ENCODE measurements at regions not wholly inside any gene's neighbourhood (a gene's known extent, or its start where the extent isn't known, plus 50 kb on each side); places are given as distances from the start of the nearest gene placed in this dataset.

DNA sequence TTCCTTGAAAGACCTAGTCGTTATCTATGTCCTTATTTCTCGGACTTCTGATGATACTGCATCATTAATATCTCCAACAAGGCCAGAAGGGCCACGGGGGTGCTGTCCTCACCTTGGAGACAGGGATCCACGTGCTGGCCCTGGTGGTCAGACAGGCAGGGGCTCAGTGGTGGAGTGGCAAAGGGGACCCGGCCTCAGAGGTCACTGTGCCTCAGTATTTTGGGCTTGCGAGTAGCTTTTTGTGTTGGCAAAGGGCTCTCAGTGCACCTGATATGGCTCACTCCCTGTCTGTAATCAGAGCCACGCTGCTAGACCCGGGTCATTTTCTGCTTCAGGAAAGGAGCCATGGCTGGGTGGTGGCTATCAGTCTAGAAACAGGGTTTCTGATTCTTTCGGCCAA is 135.1 kb downstream of the GADD45G start:
- H2BK120ac ChIP-seq (ENCODE audit: low read depth, low read length): no peak overlapping the region
- peak overlapping the region; percentile 52 for H4K91ac ChIP-seq (ENCODE audit: low read length)
- H3K23ac ChIP-seq (ENCODE audit: low read length in 2 of 2): no peak overlapping the region
- no peak overlapping the region for H3K9ac ChIP-seq (ENCODE audit: low read length)
- H3K9me3 ChIP-seq (ENCODE audit: control insufficient read depth, low read length): no peaks in the 10 kb centered on the region
- H3K36me3 ChIP-seq (ENCODE audit: control insufficient read depth in 1 of 2, insufficient read depth in 2 of 2, low read depth in 1 of 2, low read length in 2 of 2): no peaks in the 10 kb centered on the region
- no peak overlapping the region for H2BK15ac ChIP-seq (ENCODE audit: low read depth, poor library complexity, severe bottlenecking)
- H3K4me3 ChIP-seq (ENCODE audit: insufficient read depth in 1 of 2, low read depth in 1 of 2, low read length in 2 of 2): no peak overlapping the region
- H3K27ac ChIP-seq (ENCODE audit: low read length, poor library complexity, severe bottlenecking): no peak overlapping the region
- H2AK5ac ChIP-seq (ENCODE audit: low read length, severe bottlenecking): no peak overlapping the region
- peaks cover 40 to 44% of the 10 kb centered on the region in 2 experiments for H3K27me3 ChIP-seq (ENCODE audit: control insufficient read depth in 1 of 2, insufficient read depth in 1 of 2, low read length in 2 of 2)
- H2AFZ ChIP-seq (ENCODE audit: low read depth, low read length): no peak overlapping the region
- no peak overlapping the region for H2BK5ac ChIP-seq (ENCODE audit: low read depth, low read length, poor library complexity, severe bottlenecking)
- no peaks in the 10 kb centered on the region for H3K4me1 ChIP-seq (ENCODE audit: control insufficient read depth, insufficient read depth, low read depth, low read length)
- no peak overlapping the region for H4K8ac ChIP-seq (ENCODE audit: low read length)
- H3K14ac ChIP-seq (ENCODE audit: low read length in 2 of 2): no peak overlapping the region
- no peak overlapping the region for H3K4ac ChIP-seq (ENCODE audit: low read depth in 1 of 2, low read length in 2 of 2)
- peak overlapping the region in 1 of 2 experiments; percentile 95 for H2BK12ac ChIP-seq (ENCODE audit: low read length in 2 of 2)
- H3K18ac ChIP-seq (ENCODE audit: low read depth in 1 of 2, low read length in 2 of 2): peak overlapping the region in 1 of 2 experiments; percentile 63
- WGBS: 95% methylated on average over 8 of the region's 9 CpGs
- no peaks in the 10 kb centered on the region for H3K79me1 ChIP-seq (replicated peaks; ENCODE audit: low read length, poor library complexity, severe bottlenecking)
- DNase-seq: no peak
- no peak overlapping the region for H3K4me2 ChIP-seq (ENCODE audit: low read length, poor library complexity, severe bottlenecking)

DNA sequence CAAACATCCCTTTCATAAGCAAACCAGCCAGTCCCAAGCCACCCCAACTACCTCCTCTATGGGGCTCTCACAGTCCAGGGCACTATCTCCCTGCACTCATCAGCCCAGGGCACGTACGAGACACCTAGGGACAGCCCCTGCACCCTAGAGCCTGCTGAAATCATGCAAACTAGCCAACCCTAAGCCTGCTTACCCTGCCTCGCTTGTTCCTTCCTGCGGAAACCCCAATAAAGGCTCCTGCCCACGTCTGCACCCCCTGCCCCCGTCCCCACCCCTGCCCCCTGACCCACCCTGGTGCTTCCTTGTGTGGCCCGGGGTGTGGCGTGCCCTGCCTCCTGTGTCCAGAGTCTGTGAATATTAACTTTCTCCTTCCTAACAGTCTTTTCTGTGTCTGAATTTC is 135.9 kb downstream of the GADD45G start:
- Histone ChIP-seq H2BK15ac (ENCODE audit: low read depth, poor library complexity, severe bottlenecking) (no peak overlapping the region), H3K36me3 (ENCODE audit: control insufficient read depth in 1 of 2, insufficient read depth in 2 of 2, low read depth in 1 of 2, low read length in 2 of 2) (no peaks in the 10 kb centered on the region), H3K9ac (ENCODE audit: low read length) (no peak overlapping the region), H3K14ac (ENCODE audit: low read length in 2 of 2) (no peak overlapping the region), H2AFZ (ENCODE audit: low read depth, low read length) (no peak overlapping the region), H3K4me2 (ENCODE audit: low read length, poor library complexity, severe bottlenecking) (no peak overlapping the region), H3K4me1 (ENCODE audit: control insufficient read depth, insufficient read depth, low read depth, low read length) (no peaks in the 10 kb centered on the region), H3K9me3 (ENCODE audit: control insufficient read depth, low read length) (no peaks in the 10 kb centered on the region), H4K91ac (ENCODE audit: low read length) (no peak overlapping the region), H3K18ac (ENCODE audit: low read depth in 1 of 2, low read length in 2 of 2) (no peak overlapping the region), H2BK12ac (ENCODE audit: low read length in 2 of 2) (no peak overlapping the region), H4K8ac (ENCODE audit: low read length) (no peak overlapping the region), H3K79me1 (replicated peaks; ENCODE audit: low read length, poor library complexity, severe bottlenecking) (no peaks in the 10 kb centered on the region), H2AK5ac (ENCODE audit: low read length, severe bottlenecking) (no peak overlapping the region), H3K4ac (ENCODE audit: low read depth in 1 of 2, low read length in 2 of 2) (no peak overlapping the region), H3K23ac (ENCODE audit: low read length in 2 of 2) (no peak overlapping the region), H3K27me3 (ENCODE audit: control insufficient read depth in 1 of 2, insufficient read depth in 1 of 2, low read length in 2 of 2) (peaks cover 36 to 39% of the 10 kb centered on the region in 2 experiments), H2BK5ac (ENCODE audit: low read depth, low read length, poor library complexity, severe bottlenecking) (no peak overlapping the region), H3K27ac (ENCODE audit: low read length, poor library complexity, severe bottlenecking) (no peak overlapping the region), H3K4me3 (ENCODE audit: insufficient read depth in 1 of 2, low read depth in 1 of 2, low read length in 2 of 2) (no peak overlapping the region), H2BK120ac (ENCODE audit: low read depth, low read length) (no peak overlapping the region)
- 93% methylated on average over 8 of the region's 8 CpGs for WGBS
- DNase-seq: no peak

- no peak for DNase-seq
- no peaks in the 10 kb centered on the region for H3K36me3 ChIP-seq (ENCODE audit: control insufficient read depth in 1 of 2, insufficient read depth in 2 of 2, low read depth in 1 of 2, low read length in 2 of 2)
- no peak overlapping the region for H3K4me3 ChIP-seq (ENCODE audit: insufficient read depth in 1 of 2, low read depth in 1 of 2, low read length in 2 of 2)
- H2BK120ac ChIP-seq (ENCODE audit: low read depth, low read length): peak overlapping the region; percentile 3
- H3K4me1 ChIP-seq (ENCODE audit: control insufficient read depth, insufficient read depth, low read depth, low read length): no peaks in the 10 kb centered on the region
- H2AK5ac ChIP-seq (ENCODE audit: low read length, severe bottlenecking): no peak overlapping the region
- peak overlapping the region in 1 of 2 experiments; percentile 88 for H3K14ac ChIP-seq (ENCODE audit: low read length in 2 of 2)
- H3K4ac ChIP-seq (ENCODE audit: low read depth in 1 of 2, low read length in 2 of 2): no peak overlapping the region
- H3K27me3 ChIP-seq (ENCODE audit: control insufficient read depth in 1 of 2, insufficient read depth in 1 of 2, low read length in 2 of 2): peaks cover 33 to 39% of the 10 kb centered on the region in 2 experiments
- no peak overlapping the region for H2BK15ac ChIP-seq (ENCODE audit: low read depth, poor library complexity, severe bottlenecking)
- peak overlapping the region in 1 of 2 experiments; percentile 38 for H3K23ac ChIP-seq (ENCODE audit: low read length in 2 of 2)
- no peak overlapping the region for H3K18ac ChIP-seq (ENCODE audit: low read depth in 1 of 2, low read length in 2 of 2)
- peak overlapping the region; percentile 35 for H4K91ac ChIP-seq (ENCODE audit: low read length)
- H3K27ac ChIP-seq (ENCODE audit: low read length, poor library complexity, severe bottlenecking): no peak overlapping the region
- no peak overlapping the region for H2BK12ac ChIP-seq (ENCODE audit: low read length in 2 of 2)
- no peak overlapping the region for H4K8ac ChIP-seq (ENCODE audit: low read length)
- H2AFZ ChIP-seq (ENCODE audit: low read depth, low read length): no peak overlapping the region
- 81% methylated on average over 4 of the region's 6 CpGs for WGBS
- H2BK5ac ChIP-seq (ENCODE audit: low read depth, low read length, poor library complexity, severe bottlenecking): no peak overlapping the region
- no peaks in the 10 kb centered on the region for H3K79me1 ChIP-seq (replicated peaks; ENCODE audit: low read length, poor library complexity, severe bottlenecking)
- H3K9ac ChIP-seq (ENCODE audit: low read length): no peak overlapping the region
- no peak overlapping the region for H3K4me2 ChIP-seq (ENCODE audit: low read length, poor library complexity, severe bottlenecking)
- H3K9me3 ChIP-seq (ENCODE audit: control insufficient read depth, low read length): no peaks in the 10 kb centered on the region
Measured at GRCh38 chr9:89742660-89743059, 137.8 kb downstream of the GADD45G start.

- Histone ChIP-seq H3K27ac (ENCODE audit: low read length, poor library complexity, severe bottlenecking) (no peak overlapping the region), H3K9ac (ENCODE audit: low read length) (no peak overlapping the region), H3K14ac (ENCODE audit: low read length in 2 of 2) (peak overlapping the region in 1 of 2 experiments; percentile 88), H3K79me1 (replicated peaks; ENCODE audit: low read length, poor library complexity, severe bottlenecking) (no peaks in the 10 kb centered on the region), H2AK5ac (ENCODE audit: low read length, severe bottlenecking) (no peak overlapping the region), H3K4ac (ENCODE audit: low read depth in 1 of 2, low read length in 2 of 2) (no peak overlapping the region), H2AFZ (ENCODE audit: low read depth, low read length) (no peak overlapping the region), H2BK5ac (ENCODE audit: low read depth, low read length, poor library complexity, severe bottlenecking) (no peak overlapping the region), H3K18ac (ENCODE audit: low read depth in 1 of 2, low read length in 2 of 2) (no peak overlapping the region), H3K9me3 (ENCODE audit: control insufficient read depth, low read length) (no peaks in the 10 kb centered on the region), H3K27me3 (ENCODE audit: control insufficient read depth in 1 of 2, insufficient read depth in 1 of 2, low read length in 2 of 2) (peaks cover 33 to 44% of the 10 kb centered on the region in 2 experiments), H3K4me3 (ENCODE audit: insufficient read depth in 1 of 2, low read depth in 1 of 2, low read length in 2 of 2) (no peak overlapping the region), H4K8ac (ENCODE audit: low read length) (no peak overlapping the region), H3K36me3 (ENCODE audit: control insufficient read depth in 1 of 2, insufficient read depth in 2 of 2, low read depth in 1 of 2, low read length in 2 of 2) (no peaks in the 10 kb centered on the region), H2BK12ac (ENCODE audit: low read length in 2 of 2) (peak overlapping the region; percentile 25 to 40), H3K23ac (ENCODE audit: low read length in 2 of 2) (peak overlapping the region in 1 of 2 experiments; percentile 94), H4K91ac (ENCODE audit: low read length) (peak overlapping the region; percentile 35), H3K4me2 (ENCODE audit: low read length, poor library complexity, severe bottlenecking) (no peak overlapping the region), H2BK120ac (ENCODE audit: low read depth, low read length) (peak overlapping the region; percentile 3), H3K4me1 (ENCODE audit: control insufficient read depth, insufficient read depth, low read depth, low read length) (no peaks in the 10 kb centered on the region), H2BK15ac (ENCODE audit: low read depth, poor library complexity, severe bottlenecking) (no peak overlapping the region)
- 93% methylated on average over 5 of the region's 5 CpGs for WGBS
- DNase-seq: no peak
Measured at GRCh38 chr9:89743216-89743572, 138.4 kb downstream of the GADD45G start.
